Omental fat pad (tissue), 3 donors: ENCODE measurements at regions not wholly inside any gene's neighbourhood (a gene's known extent, or its start where the extent isn't known, plus 50 kb on each side); places are given as distances from the start of the nearest gene placed in this dataset. TPM values are rescaled to one million over a fixed set of nuclear protein-coding genes. Genes with fewer than 3 reads are reported as not detected.
"Not testable (repeated sequence)": the region's sequence is repeated elsewhere in the genome, so short reads cannot be mapped to it uniquely, and the experiment has no call there.

Experiments used
- ATAC-seq: fragments of 150-250 bp; one replicate; pipeline ENCODE4 v1.9.1; 2016; ENCODE audit warnings: mild to moderate bottlenecking, moderate library complexity; ENCODE audit not compliant: low FRiP score
- DNase-seq: peaks from one replicate; pipeline ENCODE4 v3.0.0-alpha.2; 2019; ENCODE audit warnings: low spot score
- CTCF ChIP-seq, 3 donors: fragments of 450-650 bp; IDR thresholded peaks; one replicate each; pipeline ENCODE4 v1.5.1; 2016 to 2017; ENCODE audit warnings: antibody characterized with exemption in 3 of 3, mild to moderate bottlenecking in 3 of 3, moderate library complexity in 2 of 3
- small RNA-seq: library from RNA; depleted of rRNA; stranded (forward); fragments of <200 nt; gene quantifications from one replicate; pipeline ENCODE3, GENCODE V24; 2016

- no peak for TF ChIP-seq CTCF (IDR thresholded peaks at IDR 0.05)
- DNase-seq = no peak
- no peak for ATAC-seq
Observed at GRCh38 chr12:62196146-62196545, 64.1 kb upstream of the USP15 start.

GRCh38 chr12:62202861-62203260, 57.3 kb upstream of the USP15 start:
- ATAC-seq, DNase-seq: not testable (repeated sequence)

DNA sequence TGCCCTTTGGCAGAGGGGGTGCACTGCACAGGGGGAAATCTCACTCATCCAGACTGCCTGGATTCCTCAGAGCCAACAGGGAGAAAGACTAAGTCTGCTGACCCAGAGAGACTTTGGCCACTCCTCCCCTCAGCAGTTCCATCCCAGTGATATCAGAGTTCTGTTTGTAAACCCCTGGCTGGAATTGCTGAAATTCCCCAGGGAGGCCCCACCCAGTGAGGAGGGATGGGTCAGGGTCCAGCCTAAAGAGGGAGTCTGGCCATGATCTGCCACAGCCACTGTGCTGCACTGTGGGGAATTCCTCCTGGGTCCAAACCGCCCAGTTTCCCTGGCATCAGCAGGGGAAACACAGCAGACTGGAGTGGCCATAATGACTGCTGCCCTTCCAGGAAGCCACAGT, 54.9 kb upstream of the USP15 start:
- DNase-seq = no peak
- TF ChIP-seq CTCF (IDR thresholded peaks at IDR 0.05) = no peak
- ATAC-seq = no peak

DNA sequence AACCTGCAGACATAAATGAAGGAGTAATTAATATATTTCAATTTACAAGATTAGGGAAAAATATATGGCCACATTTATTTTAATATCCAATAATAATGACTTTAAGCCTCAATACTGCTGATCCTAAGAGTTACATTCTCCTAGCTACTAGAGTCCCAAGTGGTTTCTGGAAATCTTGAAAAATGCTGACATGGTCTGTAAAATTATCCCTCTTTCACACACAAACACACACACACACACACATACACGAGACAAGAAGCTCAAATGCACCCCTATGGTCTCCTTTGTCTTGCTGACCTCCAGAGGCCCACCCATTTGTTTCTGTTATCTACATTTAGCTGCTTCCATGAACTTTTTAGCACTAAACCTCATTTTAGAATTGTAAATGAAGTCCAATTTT, 53.0 kb upstream of the USP15 start:
- DNase-seq (no peak), ATAC-seq (no peak)
- no peak for TF ChIP-seq CTCF (IDR thresholded peaks at IDR 0.05)

Small RNA genes lying in the stretch of these regions (small RNA-seq; reads per million reads assigned to genes)
- gene RF00019 (not detected), gene RF00413 (not detected)
